ENCODE measurements at regions not wholly inside any gene's neighbourhood (a gene's known extent, or its start where the extent isn't known, plus 50 kb on each side); places are given as distances from the start of the nearest gene placed in this dataset.

DNA sequence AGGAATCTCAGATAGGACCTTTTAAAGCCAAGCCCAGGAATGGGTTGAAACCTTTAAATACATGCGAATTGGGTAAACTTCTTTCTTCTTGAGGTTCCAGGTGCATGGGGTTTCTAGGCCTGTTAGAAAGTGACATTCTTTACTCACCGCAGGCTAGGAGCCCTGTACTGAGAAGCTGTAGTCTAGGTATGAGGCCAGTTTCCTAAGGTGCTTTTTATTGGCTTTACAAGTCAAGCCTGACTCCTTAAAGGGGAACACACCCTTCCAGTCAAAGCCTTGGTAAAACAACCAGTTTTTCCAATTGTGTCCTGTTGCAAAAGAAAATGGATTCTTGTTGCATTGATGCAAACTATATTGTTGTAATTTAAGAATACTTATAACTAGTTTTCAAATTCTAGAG lies 76.1 kb upstream of the ATP11B start:
- TF ChIP-seq, protein P1, sequence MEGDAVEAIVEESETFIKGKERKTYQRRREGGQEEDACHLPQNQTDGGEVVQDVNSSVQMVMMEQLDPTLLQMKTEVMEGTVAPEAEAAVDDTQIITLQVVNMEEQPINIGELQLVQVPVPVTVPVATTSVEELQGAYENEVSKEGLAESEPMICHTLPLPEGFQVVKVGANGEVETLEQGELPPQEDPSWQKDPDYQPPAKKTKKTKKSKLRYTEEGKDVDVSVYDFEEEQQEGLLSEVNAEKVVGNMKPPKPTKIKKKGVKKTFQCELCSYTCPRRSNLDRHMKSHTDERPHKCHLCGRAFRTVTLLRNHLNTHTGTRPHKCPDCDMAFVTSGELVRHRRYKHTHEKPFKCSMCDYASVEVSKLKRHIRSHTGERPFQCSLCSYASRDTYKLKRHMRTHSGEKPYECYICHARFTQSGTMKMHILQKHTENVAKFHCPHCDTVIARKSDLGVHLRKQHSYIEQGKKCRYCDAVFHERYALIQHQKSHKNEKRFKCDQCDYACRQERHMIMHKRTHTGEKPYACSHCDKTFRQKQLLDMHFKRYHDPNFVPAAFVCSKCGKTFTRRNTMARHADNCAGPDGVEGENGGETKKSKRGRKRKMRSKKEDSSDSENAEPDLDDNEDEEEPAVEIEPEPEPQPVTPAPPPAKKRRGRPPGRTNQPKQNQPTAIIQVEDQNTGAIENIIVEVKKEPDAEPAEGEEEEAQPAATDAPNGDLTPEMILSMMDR (IDR thresholded peaks at IDR 0.05; ENCODE audit: insufficient read depth, low read length), result no peak
- TF ChIP-seq GABPA (IDR thresholded peaks at IDR 0.05; ENCODE audit: low read depth), result no peak

Data from HL-60 (cell line).